ENCODE measurements at regions not wholly inside any gene's neighbourhood (a gene's known extent, or its start where the extent isn't known, plus 50 kb on each side); places are given as distances from the start of the nearest gene placed in this dataset.

GRCh38 chr21:36605426-36605825 is 93.5 kb upstream of the SIM2 start:
- Histone ChIP-seq H3K27ac (ENCODE audit: control insufficient read depth, insufficient read depth, low read length) (no peak overlapping the region), H3K27me3 (ENCODE audit: control insufficient read depth, extremely low read depth, insufficient read depth, low read length) (peaks cover 11% of the 10 kb centered on the region), H3K9ac (ENCODE audit: control insufficient read depth, extremely low read depth, insufficient read depth, low read length) (no peak overlapping the region), H3K4me1 (ENCODE audit: control insufficient read depth, extremely low read depth, insufficient read depth, low read length) (no peaks in the 10 kb centered on the region), H4K20me1 (ENCODE audit: control insufficient read depth, extremely low read depth, insufficient read depth, low read length) (no peaks in the 10 kb centered on the region), H3K4me2 (ENCODE audit: control insufficient read depth, extremely low read depth, insufficient read depth, low read depth, low read length) (no peak overlapping the region), H3K36me3 (ENCODE audit: control insufficient read depth in 2 of 2, extremely low read depth in 1 of 2, insufficient read depth in 2 of 2, low read length in 2 of 2) (no peaks in the 10 kb centered on the region), H3K9me1 (ENCODE audit: control insufficient read depth, extremely low read depth, insufficient read depth, low read length) (no peaks in the 10 kb centered on the region), H3K4me3 (ENCODE audit: control insufficient read depth in 2 of 3, extremely low read depth in 1 of 3, insufficient read depth in 2 of 3, low read depth in 1 of 3, low read length in 3 of 3) (no peak overlapping the region), H2AFZ (ENCODE audit: control insufficient read depth, low read length) (no peak overlapping the region), H3K9me3 (ENCODE audit: control insufficient read depth, low read depth, low read length) (no peaks in the 10 kb centered on the region), H3K79me2 (ENCODE audit: control insufficient read depth, insufficient read depth, low read length) (no peaks in the 10 kb centered on the region)
- TF ChIP-seq CTCF (optimal IDR thresholded peaks at IDR 0.05 in 1 of 3, IDR thresholded peaks at IDR 0.05 in 1 of 3, conservative IDR thresholded peaks at IDR 0.05 in 1 of 3; ENCODE audit: extremely low read depth in 1 of 3, insufficient read depth in 2 of 3, low read length in 3 of 3) (no peak), EZH2 (IDR thresholded peaks at IDR 0.05; ENCODE audit: low read length) (no peak)
- DNase-seq (ENCODE audit: low read depth, low spot score) (no peak), FAIRE-seq (no peak)
- dilution Hi-C loops (cut with MboI; ENCODE audit: extremely low pct_ligation_motif_present, low sequenced_read_pairs), result no loop called here

DNA sequence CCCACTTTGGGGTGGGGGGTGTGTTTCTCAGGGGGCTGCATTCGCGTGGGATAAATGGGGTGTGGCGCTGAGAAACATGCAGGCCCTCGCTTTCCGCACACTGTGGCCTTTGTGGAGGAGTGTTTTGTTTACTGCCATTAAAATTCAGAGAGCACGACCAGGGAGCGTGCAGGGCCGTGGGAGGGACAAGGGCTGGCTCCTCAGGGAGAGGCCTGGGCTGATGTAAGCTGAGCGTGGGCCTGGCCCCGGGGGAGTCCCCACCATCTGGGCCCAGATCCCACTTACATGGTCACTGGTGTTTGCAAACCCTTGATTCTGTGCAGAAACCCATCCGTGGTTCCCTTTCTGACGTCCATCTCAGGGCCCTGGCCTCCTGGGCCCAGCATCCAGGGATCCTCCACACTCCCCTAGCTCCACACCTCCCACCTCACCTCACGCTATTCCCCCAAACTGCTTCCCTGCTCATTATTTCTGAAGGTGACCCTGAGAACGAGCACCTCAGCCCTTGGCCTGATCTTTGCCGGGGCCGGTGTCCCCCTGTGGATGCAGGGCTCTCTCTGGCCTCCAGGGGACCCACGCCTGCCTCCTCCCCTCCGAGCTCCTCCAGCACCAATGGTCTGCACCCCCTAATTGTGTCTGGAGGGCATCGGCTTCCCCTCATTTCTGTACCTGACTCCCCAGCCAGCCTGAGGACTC is 92.5 kb upstream of the SIM2 start:
- H3K79me2 ChIP-seq (ENCODE audit: control insufficient read depth, insufficient read depth, low read length), result no peaks in the 10 kb centered on the region
- no peak overlapping the region for H3K9ac ChIP-seq (ENCODE audit: control insufficient read depth, extremely low read depth, insufficient read depth, low read length)
- H3K36me3 ChIP-seq (ENCODE audit: control insufficient read depth in 2 of 2, extremely low read depth in 1 of 2, insufficient read depth in 2 of 2, low read length in 2 of 2), result no peaks in the 10 kb centered on the region
- H4K20me1 ChIP-seq (ENCODE audit: control insufficient read depth, extremely low read depth, insufficient read depth, low read length), result no peaks in the 10 kb centered on the region
- H3K4me1 ChIP-seq (ENCODE audit: control insufficient read depth, extremely low read depth, insufficient read depth, low read length), result no peaks in the 10 kb centered on the region
- no peak overlapping the region for H2AFZ ChIP-seq (ENCODE audit: control insufficient read depth, low read length)
- H3K4me2 ChIP-seq (ENCODE audit: control insufficient read depth, extremely low read depth, insufficient read depth, low read depth, low read length), result no peak overlapping the region
- H3K27ac ChIP-seq (ENCODE audit: control insufficient read depth, insufficient read depth, low read length), result no peak overlapping the region
- H3K27me3 ChIP-seq (ENCODE audit: control insufficient read depth, extremely low read depth, insufficient read depth, low read length), result peaks cover 8% of the 10 kb centered on the region
- no peaks in the 10 kb centered on the region for H3K9me3 ChIP-seq (ENCODE audit: control insufficient read depth, low read depth, low read length)
- no peak overlapping the region for H3K4me3 ChIP-seq (ENCODE audit: control insufficient read depth in 2 of 3, extremely low read depth in 1 of 3, insufficient read depth in 2 of 3, low read depth in 1 of 3, low read length in 3 of 3)
- FAIRE-seq, result no peak
- dilution Hi-C loops (cut with MboI; ENCODE audit: extremely low pct_ligation_motif_present, low sequenced_read_pairs), result no loop called here
- DNase-seq (ENCODE audit: low read depth, low spot score), result no peak
- TF ChIP-seq EZH2 (IDR thresholded peaks at IDR 0.05; ENCODE audit: low read length), result no peak
- no peaks in the 10 kb centered on the region for H3K9me1 ChIP-seq (ENCODE audit: control insufficient read depth, extremely low read depth, insufficient read depth, low read length)

DNA sequence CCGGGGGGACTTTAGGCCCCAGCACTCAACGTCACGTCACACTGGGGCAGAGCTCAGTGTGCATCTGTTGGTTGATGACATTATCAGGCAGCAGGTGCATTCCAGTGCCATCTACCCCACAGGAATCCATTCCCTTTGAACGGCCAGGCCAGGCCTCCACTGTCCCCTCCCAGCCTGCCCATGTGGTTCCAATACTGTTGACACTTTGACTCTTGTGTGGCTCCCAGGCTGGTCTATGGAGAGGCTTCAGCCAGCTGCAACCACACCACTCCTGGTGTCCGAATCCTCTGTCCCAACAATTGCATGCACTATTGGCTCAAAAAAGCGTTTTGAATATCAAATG is 92.0 kb upstream of the SIM2 start:
- H3K4me1 ChIP-seq (ENCODE audit: control insufficient read depth, extremely low read depth, insufficient read depth, low read length), result no peaks in the 10 kb centered on the region
- no peak overlapping the region for H3K9ac ChIP-seq (ENCODE audit: control insufficient read depth, extremely low read depth, insufficient read depth, low read length)
- H3K27me3 ChIP-seq (ENCODE audit: control insufficient read depth, extremely low read depth, insufficient read depth, low read length), result peaks cover 8% of the 10 kb centered on the region
- DNase-seq (ENCODE audit: low read depth, low spot score) (no peak), FAIRE-seq (no peak)
- no peak overlapping the region for H2AFZ ChIP-seq (ENCODE audit: control insufficient read depth, low read length)
- H3K4me2 ChIP-seq (ENCODE audit: control insufficient read depth, extremely low read depth, insufficient read depth, low read depth, low read length), result no peak overlapping the region
- no peaks in the 10 kb centered on the region for H3K9me3 ChIP-seq (ENCODE audit: control insufficient read depth, low read depth, low read length)
- dilution Hi-C loops (cut with MboI; ENCODE audit: extremely low pct_ligation_motif_present, low sequenced_read_pairs), result no loop called here
- no peaks in the 10 kb centered on the region for H3K9me1 ChIP-seq (ENCODE audit: control insufficient read depth, extremely low read depth, insufficient read depth, low read length)
- TF ChIP-seq EZH2 (IDR thresholded peaks at IDR 0.05; ENCODE audit: low read length) (no peak), CTCF (optimal IDR thresholded peaks at IDR 0.05 in 1 of 3, IDR thresholded peaks at IDR 0.05 in 1 of 3, conservative IDR thresholded peaks at IDR 0.05 in 1 of 3; ENCODE audit: extremely low read depth in 1 of 3, insufficient read depth in 2 of 3, low read length in 3 of 3) (no peak)
- no peak overlapping the region for H3K4me3 ChIP-seq (ENCODE audit: control insufficient read depth in 2 of 3, extremely low read depth in 1 of 3, insufficient read depth in 2 of 3, low read depth in 1 of 3, low read length in 3 of 3)
- H4K20me1 ChIP-seq (ENCODE audit: control insufficient read depth, extremely low read depth, insufficient read depth, low read length), result no peaks in the 10 kb centered on the region
- H3K79me2 ChIP-seq (ENCODE audit: control insufficient read depth, insufficient read depth, low read length), result no peaks in the 10 kb centered on the region
- H3K36me3 ChIP-seq (ENCODE audit: control insufficient read depth in 2 of 2, extremely low read depth in 1 of 2, insufficient read depth in 2 of 2, low read length in 2 of 2), result no peaks in the 10 kb centered on the region
- no peak overlapping the region for H3K27ac ChIP-seq (ENCODE audit: control insufficient read depth, insufficient read depth, low read length)

Measured in keratinocyte (primary cell).